ENCODE measurements at regions not wholly inside any gene's neighbourhood (a gene's known extent, or its start where the extent isn't known, plus 50 kb on each side); places are given as distances from the start of the nearest gene placed in this dataset.

- Mint-ChIP-seq H3K27ac (no peak overlapping the region), H3K36me3 (ENCODE audit: insufficient read depth) (peaks cover 3% of the 10 kb centered on the region), H3K9me3 (ENCODE audit: low read depth) (peaks cover 11% of the 10 kb centered on the region), H3K4me3 (ENCODE audit: low read depth) (no peak overlapping the region), H3K27me3 (no peaks in the 10 kb centered on the region), H3K4me1 (ENCODE audit: low read depth) (no peaks in the 10 kb centered on the region)
- no peak for TF ChIP-seq CTCF (IDR thresholded peaks at IDR 0.05; ENCODE audit: unreplicated experiment)
- DNase-seq (ENCODE audit: low spot score, unreplicated experiment), result no peak
Measured at GRCh38 chr12:24697769-24698168, 251.1 kb downstream of the BCAT1 start.

- Mint-ChIP-seq H3K27ac (no peak overlapping the region), H3K4me3 (ENCODE audit: low read depth) (no peak overlapping the region), H3K4me1 (ENCODE audit: low read depth) (no peaks in the 10 kb centered on the region), H3K36me3 (ENCODE audit: insufficient read depth) (peaks cover 3% of the 10 kb centered on the region), H3K27me3 (no peaks in the 10 kb centered on the region), H3K9me3 (ENCODE audit: low read depth) (peaks cover 11% of the 10 kb centered on the region)
- no peak for TF ChIP-seq CTCF (IDR thresholded peaks at IDR 0.05; ENCODE audit: unreplicated experiment)
- DNase-seq (ENCODE audit: low spot score, unreplicated experiment), result no peak
Measured at GRCh38 chr12:24697295-24697694, 251.6 kb downstream of the BCAT1 start.

GRCh38 chr12:24696800-24697199, 252.1 kb downstream of the BCAT1 start:
- H3K4me3 Mint-ChIP-seq (ENCODE audit: low read depth), result no peak overlapping the region
- H3K36me3 Mint-ChIP-seq (ENCODE audit: insufficient read depth), result peaks cover 3% of the 10 kb centered on the region
- DNase-seq (ENCODE audit: low spot score, unreplicated experiment), result no peak
- TF ChIP-seq CTCF (IDR thresholded peaks at IDR 0.05; ENCODE audit: unreplicated experiment), result no peak
- H3K9me3 Mint-ChIP-seq (ENCODE audit: low read depth), result peaks cover 11% of the 10 kb centered on the region
- H3K4me1 Mint-ChIP-seq (ENCODE audit: low read depth), result no peaks in the 10 kb centered on the region
- H3K27me3 Mint-ChIP-seq, result no peaks in the 10 kb centered on the region
- H3K27ac Mint-ChIP-seq, result no peak overlapping the region

- H3K27ac Mint-ChIP-seq, result no peak overlapping the region
- no peak overlapping the region for H3K4me3 Mint-ChIP-seq (ENCODE audit: low read depth)
- H3K36me3 Mint-ChIP-seq (ENCODE audit: insufficient read depth), result peaks cover 3% of the 10 kb centered on the region
Measured at GRCh38 chr12:24695657-24696329, 253.1 kb downstream of the BCAT1 start.

GRCh38 chr12:24695103-24695502, 253.8 kb downstream of the BCAT1 start:
- no peaks in the 10 kb centered on the region for H3K9me3 Mint-ChIP-seq (ENCODE audit: low read depth)
- TF ChIP-seq CTCF (IDR thresholded peaks at IDR 0.05; ENCODE audit: unreplicated experiment), result no peak
- H3K27me3 Mint-ChIP-seq, result no peaks in the 10 kb centered on the region
- DNase-seq (ENCODE audit: low spot score, unreplicated experiment), result no peak
- no peaks in the 10 kb centered on the region for H3K36me3 Mint-ChIP-seq (ENCODE audit: insufficient read depth)
- no peak overlapping the region for H3K4me3 Mint-ChIP-seq (ENCODE audit: low read depth)
- H3K27ac Mint-ChIP-seq, result no peak overlapping the region
- H3K4me1 Mint-ChIP-seq (ENCODE audit: low read depth), result no peaks in the 10 kb centered on the region

More at GRCh38 chr12:24695657-24696329, 253.1 kb downstream of the BCAT1 start:
- no peak for DNase-seq (ENCODE audit: low spot score, unreplicated experiment)
- no peak for TF ChIP-seq CTCF (IDR thresholded peaks at IDR 0.05; ENCODE audit: unreplicated experiment)
- no peaks in the 10 kb centered on the region for H3K27me3 Mint-ChIP-seq
- peaks cover 6% of the 10 kb centered on the region for H3K9me3 Mint-ChIP-seq (ENCODE audit: low read depth)
- no peaks in the 10 kb centered on the region for H3K4me1 Mint-ChIP-seq (ENCODE audit: low read depth)
